ENCODE measurements at regions not wholly inside any gene's neighbourhood (a gene's known extent, or its start where the extent isn't known, plus 50 kb on each side); places are given as distances from the start of the nearest gene placed in this dataset.

- H3K9me3 Mint-ChIP-seq (ENCODE audit: unreplicated experiment): no peaks in the 10 kb centered on the region
- H3K27ac Mint-ChIP-seq (ENCODE audit: unreplicated experiment): no peak overlapping the region
- H3K4me3 Mint-ChIP-seq (ENCODE audit: unreplicated experiment): no peak overlapping the region
- no peak for DNase-seq
- no peaks in the 10 kb centered on the region for H3K4me1 Mint-ChIP-seq (ENCODE audit: low read depth, unreplicated experiment)
- H3K27me3 Mint-ChIP-seq (ENCODE audit: unreplicated experiment): no peaks in the 10 kb centered on the region
- no peaks in the 10 kb centered on the region for H3K36me3 Mint-ChIP-seq (ENCODE audit: unreplicated experiment)
- TF ChIP-seq CTCF (IDR thresholded peaks at IDR 0.05; ENCODE audit: partially characterized antibody, unreplicated experiment): no peak
These were observed 75.1 kb upstream of the PARD3B start for GRCh38 chr2:204470178-204470620.

GRCh38 chr2:204470621-204471196 lies 74.6 kb upstream of the PARD3B start:
- no peak overlapping the region for H3K27ac Mint-ChIP-seq (ENCODE audit: unreplicated experiment)
- H3K4me1 Mint-ChIP-seq (ENCODE audit: low read depth, unreplicated experiment): no peaks in the 10 kb centered on the region
- no peaks in the 10 kb centered on the region for H3K36me3 Mint-ChIP-seq (ENCODE audit: unreplicated experiment)
- DNase-seq: no peak
- no peaks in the 10 kb centered on the region for H3K9me3 Mint-ChIP-seq (ENCODE audit: unreplicated experiment)
- H3K4me3 Mint-ChIP-seq (ENCODE audit: unreplicated experiment): no peak overlapping the region
- no peak for TF ChIP-seq CTCF (IDR thresholded peaks at IDR 0.05; ENCODE audit: partially characterized antibody, unreplicated experiment)
- H3K27me3 Mint-ChIP-seq (ENCODE audit: unreplicated experiment): no peaks in the 10 kb centered on the region

DNA sequence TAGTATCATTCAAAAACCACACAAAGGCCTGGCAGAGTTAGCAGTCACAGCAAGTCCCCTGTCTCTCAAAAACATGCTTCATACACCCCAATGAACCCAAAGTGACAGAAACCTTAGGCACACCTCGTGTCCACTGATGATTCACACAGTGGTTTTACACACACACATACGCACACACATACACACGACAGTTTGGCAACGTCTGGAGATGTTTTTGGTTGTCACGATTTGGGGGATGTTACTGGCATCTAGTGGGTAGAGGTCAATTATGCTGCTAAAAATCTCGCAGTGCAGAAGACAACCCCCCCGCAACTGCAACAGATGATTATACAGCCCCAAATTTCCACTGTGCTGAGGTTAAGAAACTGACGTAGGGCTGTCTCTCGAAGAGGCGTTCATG lies 72.9 kb upstream of the PARD3B start:
- TF ChIP-seq CTCF (IDR thresholded peaks at IDR 0.05; ENCODE audit: partially characterized antibody, unreplicated experiment): no peak
- H3K27ac Mint-ChIP-seq (ENCODE audit: unreplicated experiment): no peak overlapping the region

GRCh38 chr2:204473224-204473623 lies 72.1 kb upstream of the PARD3B start:
- H3K9me3 Mint-ChIP-seq (ENCODE audit: unreplicated experiment): no peaks in the 10 kb centered on the region
- H3K4me3 Mint-ChIP-seq (ENCODE audit: unreplicated experiment): no peak overlapping the region
- DNase-seq: no peak
- no peaks in the 10 kb centered on the region for H3K36me3 Mint-ChIP-seq (ENCODE audit: unreplicated experiment)
- H3K27ac Mint-ChIP-seq (ENCODE audit: unreplicated experiment): no peak overlapping the region
- TF ChIP-seq CTCF (IDR thresholded peaks at IDR 0.05; ENCODE audit: partially characterized antibody, unreplicated experiment): no peak
- H3K4me1 Mint-ChIP-seq (ENCODE audit: low read depth, unreplicated experiment): no peaks in the 10 kb centered on the region
- no peaks in the 10 kb centered on the region for H3K27me3 Mint-ChIP-seq (ENCODE audit: unreplicated experiment)

More for the DNA sequence above, 72.9 kb upstream of the PARD3B start:
- DNase-seq: no peak
- Mint-ChIP-seq H3K27me3 (ENCODE audit: unreplicated experiment) (no peaks in the 10 kb centered on the region), H3K4me1 (ENCODE audit: low read depth, unreplicated experiment) (no peaks in the 10 kb centered on the region), H3K4me3 (ENCODE audit: unreplicated experiment) (no peak overlapping the region), H3K36me3 (ENCODE audit: unreplicated experiment) (no peaks in the 10 kb centered on the region), H3K9me3 (ENCODE audit: unreplicated experiment) (no peaks in the 10 kb centered on the region)

- TF ChIP-seq CTCF (IDR thresholded peaks at IDR 0.05; ENCODE audit: partially characterized antibody, unreplicated experiment): no peak
- no peak for DNase-seq
- H3K27ac Mint-ChIP-seq (ENCODE audit: unreplicated experiment): no peak overlapping the region
- H3K36me3 Mint-ChIP-seq (ENCODE audit: unreplicated experiment): no peaks in the 10 kb centered on the region
- no peaks in the 10 kb centered on the region for H3K4me1 Mint-ChIP-seq (ENCODE audit: low read depth, unreplicated experiment)
- H3K4me3 Mint-ChIP-seq (ENCODE audit: unreplicated experiment): no peak overlapping the region
- H3K27me3 Mint-ChIP-seq (ENCODE audit: unreplicated experiment): no peaks in the 10 kb centered on the region
- H3K9me3 Mint-ChIP-seq (ENCODE audit: unreplicated experiment): no peaks in the 10 kb centered on the region
These were observed 69.9 kb upstream of the PARD3B start for GRCh38 chr2:204475399-204475798.
